ENCODE measurements at regions not wholly inside any gene's neighbourhood (a gene's known extent, or its start where the extent isn't known, plus 50 kb on each side); places are given as distances from the start of the nearest gene placed in this dataset.

- no peaks in the 10 kb centered on the region for H3K36me3 ChIP-seq (ENCODE audit: low read depth)
- intact Hi-C loops (cut with micrococcal nuclease; ENCODE audit: unreplicated experiment) = no loop called here
- 0 out of 2 replicates have a peak, but pooled peaks cover 5% of the 10 kb centered on the region for H3K4me1 ChIP-seq (replicated peaks; ENCODE audit: insufficient read depth)
Observed at GRCh38 chr14:71758229-71758951, 173.8 kb upstream of the RGS6 start.

GRCh38 chr14:71762575-71762974 lies 169.7 kb upstream of the RGS6 start:
- no peaks in the 10 kb centered on the region for H3K9me3 ChIP-seq (ENCODE audit: insufficient read depth, low read depth)
- BruUV-seq (replicated peaks) = no TSS peak
- no peaks in the 10 kb centered on the region for H3F3A ChIP-seq (ENCODE audit: insufficient read depth, low read depth)
- ChIA-PET CTCF (no interaction called here), POLR2A (ENCODE audit: unreplicated experiment) (no interaction called here)
- no peak for DNase-seq
- no peaks in the 10 kb centered on the region for H3K9me2 ChIP-seq (ENCODE audit: insufficient read depth)
- no peak overlapping the region for H2AFZ ChIP-seq
- no peak for TF ChIP-seq EZH2 (IDR thresholded peaks at IDR 0.05; ENCODE audit: low read depth)
- TF ChIP-seq, protein P1, sequence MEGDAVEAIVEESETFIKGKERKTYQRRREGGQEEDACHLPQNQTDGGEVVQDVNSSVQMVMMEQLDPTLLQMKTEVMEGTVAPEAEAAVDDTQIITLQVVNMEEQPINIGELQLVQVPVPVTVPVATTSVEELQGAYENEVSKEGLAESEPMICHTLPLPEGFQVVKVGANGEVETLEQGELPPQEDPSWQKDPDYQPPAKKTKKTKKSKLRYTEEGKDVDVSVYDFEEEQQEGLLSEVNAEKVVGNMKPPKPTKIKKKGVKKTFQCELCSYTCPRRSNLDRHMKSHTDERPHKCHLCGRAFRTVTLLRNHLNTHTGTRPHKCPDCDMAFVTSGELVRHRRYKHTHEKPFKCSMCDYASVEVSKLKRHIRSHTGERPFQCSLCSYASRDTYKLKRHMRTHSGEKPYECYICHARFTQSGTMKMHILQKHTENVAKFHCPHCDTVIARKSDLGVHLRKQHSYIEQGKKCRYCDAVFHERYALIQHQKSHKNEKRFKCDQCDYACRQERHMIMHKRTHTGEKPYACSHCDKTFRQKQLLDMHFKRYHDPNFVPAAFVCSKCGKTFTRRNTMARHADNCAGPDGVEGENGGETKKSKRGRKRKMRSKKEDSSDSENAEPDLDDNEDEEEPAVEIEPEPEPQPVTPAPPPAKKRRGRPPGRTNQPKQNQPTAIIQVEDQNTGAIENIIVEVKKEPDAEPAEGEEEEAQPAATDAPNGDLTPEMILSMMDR (conservative IDR thresholded peaks at IDR 0.05) = no peak
- intact Hi-C loops (cut with micrococcal nuclease; ENCODE audit: unreplicated experiment) = no loop called here
- no peaks in the 10 kb centered on the region for H3K27me3 ChIP-seq (ENCODE audit: insufficient read depth, low read depth)
- H3K36me3 ChIP-seq (ENCODE audit: low read depth) = no peaks in the 10 kb centered on the region
- no peak overlapping the region for H3K4me2 ChIP-seq
- H3K27ac ChIP-seq = no peak overlapping the region
- no peaks in the 10 kb centered on the region for H3K4me1 ChIP-seq (replicated peaks; ENCODE audit: insufficient read depth)
- no peaks in the 10 kb centered on the region for H4K20me1 ChIP-seq (ENCODE audit: insufficient read depth)
- H3K79me2 ChIP-seq (ENCODE audit: low read depth) = no peaks in the 10 kb centered on the region
- H3K4me3 ChIP-seq = no peak overlapping the region

More at GRCh38 chr14:71758229-71758951, 173.8 kb upstream of the RGS6 start:
- no peak for TF ChIP-seq EZH2 (IDR thresholded peaks at IDR 0.05; ENCODE audit: low read depth)
- TF ChIP-seq, protein P1 (conservative IDR thresholded peaks at IDR 0.05) = no peak
- Histone ChIP-seq H3K9me2 (ENCODE audit: insufficient read depth) (no peaks in the 10 kb centered on the region), H3K27ac (no peak overlapping the region), H3K79me2 (ENCODE audit: low read depth) (no peaks in the 10 kb centered on the region), H4K20me1 (ENCODE audit: insufficient read depth) (no peaks in the 10 kb centered on the region), H3F3A (ENCODE audit: insufficient read depth, low read depth) (no peaks in the 10 kb centered on the region), H2AFZ (no peak overlapping the region), H3K27me3 (ENCODE audit: insufficient read depth, low read depth) (no peaks in the 10 kb centered on the region), H3K9me3 (ENCODE audit: insufficient read depth, low read depth) (no peaks in the 10 kb centered on the region), H3K4me3 (no peak overlapping the region), H3K4me2 (no peak overlapping the region)
- no TSS peak for BruUV-seq (replicated peaks)
- POLR2A ChIA-PET (ENCODE audit: unreplicated experiment) = no interaction called here
- CTCF ChIA-PET = no interaction called here
- DNase-seq = no peak

GRCh38 chr14:71764701-71765382 lies 167.4 kb upstream of the RGS6 start:
- POLR2A ChIA-PET (ENCODE audit: unreplicated experiment) = no interaction called here
- no peak for DNase-seq
- H3F3A ChIP-seq (ENCODE audit: insufficient read depth, low read depth) = no peaks in the 10 kb centered on the region
- no peak overlapping the region for H3K27ac ChIP-seq
- H3K4me1 ChIP-seq (replicated peaks; ENCODE audit: insufficient read depth) = no peaks in the 10 kb centered on the region
- no peak overlapping the region for H3K4me2 ChIP-seq
- H3K4me3 ChIP-seq = no peak overlapping the region
- no peaks in the 10 kb centered on the region for H3K79me2 ChIP-seq (ENCODE audit: low read depth)
- TF ChIP-seq EZH2 (IDR thresholded peaks at IDR 0.05; ENCODE audit: low read depth) = no peak
- intact Hi-C loops (cut with micrococcal nuclease; ENCODE audit: unreplicated experiment) = no loop called here
- CTCF ChIA-PET = no interaction called here
- H3K36me3 ChIP-seq (ENCODE audit: low read depth) = no peaks in the 10 kb centered on the region
- no peak overlapping the region for H2AFZ ChIP-seq
- no peaks in the 10 kb centered on the region for H3K27me3 ChIP-seq (ENCODE audit: insufficient read depth, low read depth)
- no TSS peak for BruUV-seq (replicated peaks)
- H3K9me3 ChIP-seq (ENCODE audit: insufficient read depth, low read depth) = no peaks in the 10 kb centered on the region
- H3K9me2 ChIP-seq (ENCODE audit: insufficient read depth) = no peaks in the 10 kb centered on the region
- H4K20me1 ChIP-seq (ENCODE audit: insufficient read depth) = no peaks in the 10 kb centered on the region

Data from PC-9 (cell line).